Sigmoid colon (tissue), 6 donors: ENCODE measurements at regions not wholly inside any gene's neighbourhood (a gene's known extent, or its start where the extent isn't known, plus 50 kb on each side); places are given as distances from the start of the nearest gene placed in this dataset.
A peak's percentile ranks its signal among the peaks of the same experiment; 100 is the strongest.

Source experiments
- DNase-seq: peaks from one replicate; pipeline ENCODE4 v3.0.0-alpha.2; 2019
- H3K27ac ChIP-seq, 4 donors: fragments of 200-600 bp; sonication (generic); one replicate each; pipeline ENCODE4 v1.5.1; 2016 to 2019; ENCODE audit warnings: mild to moderate bottlenecking in 1 of 4
- H3K27me3 ChIP-seq, 3 donors: fragments of 200-600 bp; sonication (generic); one replicate each; pipeline ENCODE4 v1.5.1; 2019; ENCODE audit warnings: mild to moderate bottlenecking in 1 of 3
- H3K36me3 ChIP-seq, 4 donors: fragments of 200-600 bp; sonication (generic); one replicate each; pipeline ENCODE4 v1.5.1; 2016 to 2019
- H3K4me1 ChIP-seq, 4 donors: fragments of 200-600 bp; sonication (generic); one replicate each; pipeline ENCODE4 v1.5.1; 2017 to 2019
- H3K4me3 ChIP-seq, 4 donors: fragments of 200-600 bp; sonication (generic); one replicate each; pipeline ENCODE4 v1.5.1; 2017 to 2019; ENCODE audit warnings: mild to moderate bottlenecking in 2 of 4, moderate library complexity in 1 of 4
- H3K9me3 ChIP-seq, 4 donors: fragments of 200-600 bp in 3 of 4; sonication (generic) in 3 of 4; one replicate each; pipeline versions ENCODE4 v1.5.1 to v1.6.1; 2013 to 2019
- EP300 ChIP-seq, 4 donors: sonication (generic); formaldehyde crosslinking; IDR thresholded peaks; one replicate each; pipeline ENCODE4 v1.6.1; 2017; ENCODE audit warnings: antibody characterized with exemption in 4 of 4
- POLR2A ChIP-seq, 2 donors: fragments of 450-650 bp; IDR thresholded peaks; one replicate each; pipeline ENCODE4 v1.6.1; 2016; ENCODE audit warnings: antibody characterized with exemption in 2 of 2, mild to moderate bottlenecking in 2 of 2, moderate library complexity in 2 of 2
- POLR2AphosphoS5 ChIP-seq, 4 donors: sonication (generic); formaldehyde crosslinking; IDR thresholded peaks; one replicate each; pipeline ENCODE4 v1.6.1; 2017; ENCODE audit warnings: antibody characterized with exemption in 4 of 4
- WGBS, 2 donors: extraction: QIAGEN DNeasy Blood & Tissue Kit; methylation state at CpG; one replicate each; pipeline ENCODE4 v1.1.7; 2013; 5-methylcytosine and 5-hydroxymethylcytosine counted together
- intact Hi-C: fragments of 100-400 bp; cut with DNase I; formaldehyde crosslinking; loops from one replicate; pipeline ENCODE4 v1.15.1; 2023
- TF ChIP-seq, protein P1 (sequence below), 4 experiments: fragments of 450-650 bp in 3 of 4; fragments of 200-600 bp in 1 of 4; IDR thresholded peaks; one replicate each; pipeline ENCODE4 v1.5.1; 2016 to 2019; ENCODE audit warnings: antibody characterized with exemption in 4 of 4, mild to moderate bottlenecking in 3 of 4, moderate library complexity in 2 of 4
- donor health status: healthy with polysubstance abuse.
- donor health status: healthy.

DNA sequence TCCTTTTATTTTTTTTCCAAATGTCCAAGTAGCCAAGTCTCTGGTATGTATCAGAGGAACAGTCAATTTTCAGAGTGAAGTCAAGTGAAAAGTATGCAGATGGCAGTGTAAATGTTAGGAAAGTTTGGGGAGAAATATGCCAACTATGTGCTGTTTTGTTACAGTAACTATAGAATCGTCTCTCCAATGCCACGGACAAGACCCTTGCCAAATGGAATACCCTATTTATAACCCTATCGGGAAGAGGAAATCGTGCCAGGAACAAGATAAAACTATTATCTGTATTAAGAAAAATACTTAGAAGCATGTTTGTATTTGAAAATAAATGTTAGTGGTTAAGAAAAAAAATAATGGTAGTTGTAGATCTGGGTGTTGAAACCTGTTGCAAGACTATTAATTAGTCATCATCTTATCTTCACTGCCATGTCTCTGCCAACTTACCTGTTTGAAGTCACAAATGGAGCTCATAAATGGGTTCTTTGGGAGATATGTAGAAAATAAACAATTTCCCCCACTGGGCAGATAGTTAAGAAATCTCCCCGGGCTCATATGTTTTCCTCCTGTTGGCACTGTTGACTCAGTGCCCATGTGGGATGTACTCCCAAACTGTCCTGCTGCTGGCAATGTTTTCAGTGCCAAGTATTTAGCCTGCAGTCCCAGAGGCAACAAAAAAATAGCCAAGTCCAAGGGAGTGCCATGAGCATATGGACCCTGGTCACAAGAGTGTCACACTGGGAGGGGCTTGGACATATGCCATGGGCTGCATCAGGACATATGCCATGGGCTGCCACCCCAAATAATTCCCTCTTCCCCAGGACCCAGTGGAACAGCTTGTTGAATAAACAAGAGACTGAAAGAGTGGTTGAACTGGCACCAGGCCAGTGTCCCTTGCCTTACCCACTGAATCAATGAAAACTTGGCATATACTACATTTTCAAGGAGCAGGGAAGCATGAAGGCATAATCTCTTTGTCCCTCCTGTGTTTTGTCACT is 366.9 kb downstream of the OSR1 start:
- no peak overlapping the region for H3K4me3 ChIP-seq
- peaks cover 0 to 41% (median 29%) of the 10 kb centered on the region in 4 donors for H3K4me1 ChIP-seq
- DNase-seq, result peak; percentile 75
- H3K36me3 ChIP-seq, result no peaks in the 10 kb centered on the region
- intact Hi-C loops, result no loop called here
- peak overlapping the region in 2 of 4 donors; percentile 14 to 24 for H3K27ac ChIP-seq
- H3K9me3 ChIP-seq, result no peaks in the 10 kb centered on the region
- 69 to 76% methylated on average over 5 of the region's 5 CpGs for WGBS, 2 donors
- no peaks in the 10 kb centered on the region for H3K27me3 ChIP-seq
- TF ChIP-seq, protein P1, sequence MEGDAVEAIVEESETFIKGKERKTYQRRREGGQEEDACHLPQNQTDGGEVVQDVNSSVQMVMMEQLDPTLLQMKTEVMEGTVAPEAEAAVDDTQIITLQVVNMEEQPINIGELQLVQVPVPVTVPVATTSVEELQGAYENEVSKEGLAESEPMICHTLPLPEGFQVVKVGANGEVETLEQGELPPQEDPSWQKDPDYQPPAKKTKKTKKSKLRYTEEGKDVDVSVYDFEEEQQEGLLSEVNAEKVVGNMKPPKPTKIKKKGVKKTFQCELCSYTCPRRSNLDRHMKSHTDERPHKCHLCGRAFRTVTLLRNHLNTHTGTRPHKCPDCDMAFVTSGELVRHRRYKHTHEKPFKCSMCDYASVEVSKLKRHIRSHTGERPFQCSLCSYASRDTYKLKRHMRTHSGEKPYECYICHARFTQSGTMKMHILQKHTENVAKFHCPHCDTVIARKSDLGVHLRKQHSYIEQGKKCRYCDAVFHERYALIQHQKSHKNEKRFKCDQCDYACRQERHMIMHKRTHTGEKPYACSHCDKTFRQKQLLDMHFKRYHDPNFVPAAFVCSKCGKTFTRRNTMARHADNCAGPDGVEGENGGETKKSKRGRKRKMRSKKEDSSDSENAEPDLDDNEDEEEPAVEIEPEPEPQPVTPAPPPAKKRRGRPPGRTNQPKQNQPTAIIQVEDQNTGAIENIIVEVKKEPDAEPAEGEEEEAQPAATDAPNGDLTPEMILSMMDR (IDR thresholded peaks at IDR 0.05), result no peak
- peak in 2 of 4 donors; percentile 33 for TF ChIP-seq POLR2AphosphoS5 (IDR thresholded peaks at IDR 0.05)
- no peak for TF ChIP-seq EP300 (IDR thresholded peaks at IDR 0.05)
- TF ChIP-seq POLR2A (IDR thresholded peaks at IDR 0.05), result no peak

GRCh38 chr2:18988631-18989232 is 369.7 kb downstream of the OSR1 start:
- Histone ChIP-seq H3K9me3 (no peaks in the 10 kb centered on the region), H3K4me1 (peaks cover 0 to 49% (median 32%) of the 10 kb centered on the region in 4 donors), H3K27me3 (no peaks in the 10 kb centered on the region), H3K36me3 (no peaks in the 10 kb centered on the region), H3K4me3 (no peak overlapping the region), H3K27ac (peak overlapping the region in 3 of 4 donors; percentile 8 to 47 (median 28))
- TF ChIP-seq, protein P1 (IDR thresholded peaks at IDR 0.05), result no peak
- TF ChIP-seq EP300 (IDR thresholded peaks at IDR 0.05) (no peak), POLR2A (IDR thresholded peaks at IDR 0.05) (no peak), POLR2AphosphoS5 (IDR thresholded peaks at IDR 0.05) (no peak)
- DNase-seq, result no peak
- 90 to 94% methylated on average over 3 of the region's 3 CpGs for WGBS, 2 donors
- intact Hi-C loops, result no loop called here

DNA sequence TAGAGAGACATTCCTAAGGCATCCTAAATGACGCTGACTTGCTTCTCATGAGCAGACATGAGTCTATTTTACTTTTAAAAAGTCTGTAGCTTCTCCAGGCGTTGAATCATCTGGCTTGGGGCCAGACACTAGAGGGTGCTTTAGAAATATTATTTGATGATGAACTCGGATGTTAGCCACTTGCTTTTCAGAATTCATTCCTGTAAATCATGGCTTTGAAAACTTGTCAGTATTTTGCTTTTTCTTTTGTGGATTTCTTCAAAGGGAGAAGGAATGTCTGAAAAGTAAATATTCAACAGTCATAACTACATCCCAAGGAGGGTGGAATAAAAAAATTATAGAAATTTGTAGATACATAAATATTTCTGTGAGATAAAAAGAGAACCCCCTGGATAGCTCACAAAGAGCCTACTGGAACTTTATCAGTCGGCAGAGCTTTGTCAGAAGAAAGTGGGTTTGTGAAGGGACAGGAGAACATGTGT is 370.8 kb downstream of the OSR1 start:
- H3K9me3 ChIP-seq, result no peaks in the 10 kb centered on the region
- TF ChIP-seq POLR2AphosphoS5 (IDR thresholded peaks at IDR 0.05) (peak in 3 of 4 donors; percentile 36 to 74 (median 71)), POLR2A (IDR thresholded peaks at IDR 0.05) (no peak), EP300 (IDR thresholded peaks at IDR 0.05) (no peak)
- TF ChIP-seq, protein P1 (IDR thresholded peaks at IDR 0.05), result no peak
- no peak overlapping the region for H3K4me3 ChIP-seq
- DNase-seq, result peak; percentile 90
- peak overlapping the region in 2 of 4 donors; percentile 47 to 49 for H3K27ac ChIP-seq
- 37 to 50% methylated on average over 4 of the region's 4 CpGs for WGBS, 2 donors
- peaks cover 0 to 49% (median 32%) of the 10 kb centered on the region in 4 donors for H3K4me1 ChIP-seq
- H3K36me3 ChIP-seq, result no peaks in the 10 kb centered on the region
- intact Hi-C loops, result no loop called here
- no peaks in the 10 kb centered on the region for H3K27me3 ChIP-seq

- Histone ChIP-seq H3K27me3 (no peaks in the 10 kb centered on the region), H3K9me3 (no peaks in the 10 kb centered on the region), H3K4me1 (peaks cover 0 to 46% (median 31%) of the 10 kb centered on the region in 4 donors), H3K4me3 (no peak overlapping the region), H3K27ac (peak overlapping the region in 2 of 4 donors; percentile 47 to 49), H3K36me3 (no peaks in the 10 kb centered on the region)
- 85 to 91% methylated on average over 4 of the region's 4 CpGs for WGBS, 2 donors
- no peak for DNase-seq
- TF ChIP-seq, protein P1 (IDR thresholded peaks at IDR 0.05), result no peak
- TF ChIP-seq POLR2A (IDR thresholded peaks at IDR 0.05), result no peak
- no peak for TF ChIP-seq POLR2AphosphoS5 (IDR thresholded peaks at IDR 0.05)
- TF ChIP-seq EP300 (IDR thresholded peaks at IDR 0.05), result no peak
- intact Hi-C loops, result no loop called here
These were observed 371.4 kb downstream of the OSR1 start for GRCh38 chr2:18987016-18987415.
